ENCODE measurements at regions not wholly inside any gene's neighbourhood (a gene's known extent, or its start where the extent isn't known, plus 50 kb on each side); places are given as distances from the start of the nearest gene placed in this dataset.
"Not testable (repeated sequence)": the region's sequence is repeated elsewhere in the genome, so short reads cannot be mapped to it uniquely, and the experiment has no call there.

- H3K9me3 Mint-ChIP-seq (ENCODE audit: insufficient read depth) = peaks cover 3% of the 10 kb centered on the region
- no peak for DNase-seq
- no peak overlapping the region for H3K4me3 Mint-ChIP-seq
- no peak overlapping the region for H3K4me3 ChIP-seq (ENCODE audit: control extremely low read depth in 1 of 5, extremely low read depth in 1 of 5, insufficient read depth in 1 of 5, low read depth in 2 of 5, low read length in 4 of 5)
- no peak for TF ChIP-seq CTCF (IDR thresholded peaks at IDR 0.05)
- no peak for TF ChIP-seq EZH2 (IDR thresholded peaks at IDR 0.05; ENCODE audit: borderline replicate concordance, insufficient read depth, low read depth, low read length, poor library complexity, severe bottlenecking)
- no peak overlapping the region for H3K9ac ChIP-seq (ENCODE audit: low read length)
- ChIA-PET CTCF (no interaction called here), POLR2A (no interaction called here)
- H2AFZ ChIP-seq (ENCODE audit: insufficient read depth, low read depth, low read length, poor library complexity, severe bottlenecking) = no peak overlapping the region
- no peak overlapping the region for H3K27ac Mint-ChIP-seq
- no peak overlapping the region for H3K27ac ChIP-seq (ENCODE audit: low read length in 2 of 2)
- peaks cover 19% of the 10 kb centered on the region for H3K27me3 Mint-ChIP-seq
- H3K79me2 ChIP-seq (ENCODE audit: control insufficient read depth, insufficient read depth, low read length) = no peaks in the 10 kb centered on the region
- H3K4me1 Mint-ChIP-seq = peaks cover 24% of the 10 kb centered on the region
- H3K4me2 ChIP-seq (replicated peaks; ENCODE audit: low read depth, low read length, poor library complexity, severe bottlenecking) = no peak overlapping the region
- H3K4me1 ChIP-seq (ENCODE audit: control insufficient read depth in 2 of 2, insufficient read depth in 2 of 2, low read length in 2 of 2) = peaks cover 17 to 20% of the 10 kb centered on the region in 2 donors
- peaks cover 0 to 2% (median 0%) of the 10 kb centered on the region in 4 experiments for H3K27me3 ChIP-seq (replicated peaks in 1 of 4; ENCODE audit: control extremely low read depth in 1 of 4, control insufficient read depth in 3 of 4, insufficient read depth in 4 of 4, low read length in 3 of 4)
- intact Hi-C loops (cut with micrococcal nuclease) = no loop called here
- H3K36me3 ChIP-seq (replicated peaks in 1 of 2; ENCODE audit: control extremely low read depth in 1 of 2, control insufficient read depth in 1 of 2, extremely low read depth in 1 of 2, insufficient read depth in 2 of 2, low read length in 1 of 2) = no peaks in the 10 kb centered on the region
- WGBS (ENCODE audit: insufficient coverage) = no CpG with 5 or more reads among the region's 3 CpGs
- H3K9me3 ChIP-seq (ENCODE audit: control extremely low read depth in 1 of 3, control insufficient read depth in 2 of 3, insufficient read depth in 1 of 3, low read length in 2 of 3) = no peaks in the 10 kb centered on the region
- H4K20me1 ChIP-seq (ENCODE audit: control insufficient read depth, insufficient read depth, low read length, poor library complexity, severe bottlenecking) = no peaks in the 10 kb centered on the region
- no peak for ATAC-seq (ENCODE audit: low read depth)
Observed at GRCh38 chr18:35811896-35812295, 160.6 kb upstream of the RMP24 start.

- H3K4me1 ChIP-seq (ENCODE audit: control insufficient read depth in 2 of 2, insufficient read depth in 2 of 2, low read length in 2 of 2); H3K4me3 ChIP-seq (ENCODE audit: control extremely low read depth in 1 of 5, extremely low read depth in 1 of 5, insufficient read depth in 1 of 5, low read depth in 2 of 5, low read length in 4 of 5); POLR2A ChIA-PET; H4K20me1 ChIP-seq (ENCODE audit: control insufficient read depth, insufficient read depth, low read length, poor library complexity, severe bottlenecking); DNase-seq; CTCF ChIA-PET; H3K4me2 ChIP-seq (replicated peaks; ENCODE audit: low read depth, low read length, poor library complexity, severe bottlenecking); H3K9me3 ChIP-seq (ENCODE audit: control extremely low read depth in 1 of 3, control insufficient read depth in 2 of 3, insufficient read depth in 1 of 3, low read length in 2 of 3); H3K4me3 Mint-ChIP-seq; intact Hi-C loops (cut with micrococcal nuclease); H3K27ac Mint-ChIP-seq; H3K9ac ChIP-seq (ENCODE audit: low read length); H3K36me3 ChIP-seq (replicated peaks in 1 of 2; ENCODE audit: control extremely low read depth in 1 of 2, control insufficient read depth in 1 of 2, extremely low read depth in 1 of 2, insufficient read depth in 2 of 2, low read length in 1 of 2); H3K9me3 Mint-ChIP-seq (ENCODE audit: insufficient read depth); H3K27me3 ChIP-seq (replicated peaks in 1 of 4; ENCODE audit: control extremely low read depth in 1 of 4, control insufficient read depth in 3 of 4, insufficient read depth in 4 of 4, low read length in 3 of 4); H3K27ac ChIP-seq (ENCODE audit: low read length in 2 of 2); H2AFZ ChIP-seq (ENCODE audit: insufficient read depth, low read depth, low read length, poor library complexity, severe bottlenecking); H3K4me1 Mint-ChIP-seq; ATAC-seq (ENCODE audit: low read depth); H3K79me2 ChIP-seq (ENCODE audit: control insufficient read depth, insufficient read depth, low read length): not testable (repeated sequence)
- peaks cover 23% of the 10 kb centered on the region for H3K27me3 Mint-ChIP-seq
- WGBS (ENCODE audit: insufficient coverage) = no CpG with 5 or more reads among the region's 2 CpGs
Observed at GRCh38 chr18:35815011-35815410, 157.5 kb upstream of the RMP24 start.

All from B cell (primary cell).